GM12878 (cell line): ENCODE measurements at regions not wholly inside any gene's neighbourhood (a gene's known extent, or its start where the extent isn't known, plus 50 kb on each side); places are given as distances from the start of the nearest gene placed in this dataset.

Source experiments
- ATAC-seq: fragments of 200-7000 bp; cut with Tn5 transposase; 3 replicates; pipeline ENCODE4 v1.9.1; 2020; ENCODE audit warnings: mild to moderate bottlenecking, moderate library complexity
- BruUV-seq: library from RNA; stranded (reverse); fragments of 400-500 nt; replicated peaks from 2 replicates; lab custom pipeline; 2021; lab: Mats Ljungman, UMichigan
- CTCF ChIA-PET: fragments of 300-600 bp; sonication (Branson Sonifier 250); formaldehyde crosslinking; extraction: SDS; loops from one replicate; lab custom pipeline; 2021; ENCODE audit warnings: inconsistent platforms; lab: Yijun Ruan, JAX
- POLR2A ChIA-PET: fragments of 350-600 bp; formaldehyde crosslinking; extraction: SDS; loops from one replicate; lab custom pipeline; 2021; ENCODE audit warnings: inconsistent platforms; lab: Charles Lee
- RAD21 ChIA-PET: fragments of 300-600 bp; sonication (Branson Sonifier 250); formaldehyde crosslinking; loops from one replicate; lab custom pipeline; 2023; ENCODE audit warnings: antibody characterized with exemption; ENCODE audit not compliant: unreplicated experiment; lab: Charles Lee
- SMC1A ChIA-PET: fragments of 300-600 bp; sonication (Branson Sonifier 250); formaldehyde crosslinking; loops from one replicate; lab custom pipeline; 2023; ENCODE audit not compliant: unreplicated experiment, uncharacterized antibody; lab: Charles Lee
- DNase-seq: peaks from one replicate; pipeline ENCODE4 v3.0.0-alpha.2; 2011; ENCODE audit warnings: low read depth, low spot score
- FAIRE-seq: peaks from 3 replicates; lab custom pipeline; 2011; peaks lifted over from hg19 to GRCh38; lab: Jason Lieb, UNC
- H2AFZ ChIP-seq: 2 replicates; pipeline ENCODE4 v1.6.0; 2011; ENCODE audit warnings: low read depth, low read length, control low read depth; ENCODE audit not compliant: control insufficient read depth
- H3K27ac ChIP-seq: 2 replicates; pipeline ENCODE4 v1.5.1; 2011; ENCODE audit warnings: control low read depth; ENCODE audit not compliant: control insufficient read depth, insufficient read depth
- H3K27me3 ChIP-seq, 2 experiments: replicated peaks in 1 of 2; 2 replicates each; pipeline versions ENCODE4 v1.6.0 to v1.6.1; 2011; ENCODE audit warnings: low read length in 1 of 2; ENCODE audit not compliant: control insufficient read depth in 2 of 2, insufficient read depth in 2 of 2
- H3K36me3 ChIP-seq, 2 experiments: 2 replicates each; pipeline ENCODE4 v1.5.1; 2011; ENCODE audit warnings: low read length in 1 of 2; ENCODE audit not compliant: control insufficient read depth in 2 of 2, insufficient read depth in 2 of 2
- H3K4me1 ChIP-seq: 2 replicates; pipeline ENCODE4 v1.6.1; 2011; ENCODE audit warnings: mild to moderate bottlenecking, low read length, moderate library complexity, mixed read lengths; ENCODE audit not compliant: control insufficient read depth, insufficient read depth
- H3K4me2 ChIP-seq: 2 replicates; pipeline ENCODE4 v1.6.0; 2011; ENCODE audit warnings: control low read depth; ENCODE audit not compliant: control insufficient read depth, insufficient read depth
- H3K4me3 ChIP-seq: fragments of 200-600 bp; sonication (generic); 2 replicates; pipeline ENCODE4 v1.5.1; 2016
- H3K79me2 ChIP-seq: 2 replicates; pipeline ENCODE4 v1.6.0; 2011; ENCODE audit warnings: low read length; ENCODE audit not compliant: control insufficient read depth, insufficient read depth
- H3K9ac ChIP-seq: 2 replicates; pipeline ENCODE4 v1.8.0; 2011; ENCODE audit warnings: low read length, control low read depth, mixed read lengths; ENCODE audit not compliant: control insufficient read depth, insufficient read depth
- H3K9me3 ChIP-seq: replicated peaks from 3 replicates; pipeline ENCODE4 v1.5.1; 2011; ENCODE audit warnings: mild to moderate bottlenecking, low read length; ENCODE audit not compliant: control insufficient read depth, insufficient read depth
- H4K20me1 ChIP-seq: 2 replicates; pipeline ENCODE4 v1.6.0; 2011; ENCODE audit not compliant: control insufficient read depth, insufficient read depth
- CHD1 ChIP-seq: IDR thresholded peaks from 2 replicates; pipeline ENCODE4 v1.6.1; 2012; ENCODE audit warnings: low read depth, low read length, improper control_type of control experiment
- FOS ChIP-seq: IDR thresholded peaks from 3 replicates; pipeline ENCODE4 v1.6.1; 2011; ENCODE audit warnings: borderline replicate concordance; ENCODE audit not compliant: insufficient read length; ENCODE audit errors: extremely low read depth
- NRF1 ChIP-seq: conservative IDR thresholded peaks from 2 replicates; pipeline ENCODE4 v1.6.1; 2011; ENCODE audit warnings: mild to moderate bottlenecking, low read depth, low read length, improper control_type of control experiment
- PAX5 ChIP-seq: IDR thresholded peaks from 2 replicates; pipeline ENCODE4 v1.6.1; 2011; ENCODE audit warnings: low read depth, low read length, borderline replicate concordance
- WGBS: methylation state at CpG from one replicate; pipeline ENCODE4 v1.1.6; 2016; ENCODE audit warnings: low lambda C conversion rate; ENCODE audit not compliant: insufficient replicate concordance, insufficient coverage; ENCODE audit errors: missing lambda C conversion rate; 5-methylcytosine and 5-hydroxymethylcytosine counted together
- in situ Hi-C: fragments of 300-500 bp; cut with MboI; formaldehyde crosslinking; loops from 9 replicates; pipeline ENCODE4 v1.14.3; 2018; ENCODE audit warnings: mixed read lengths
- intact Hi-C: fragments of 100-400 bp; cut with micrococcal nuclease; formaldehyde crosslinking; loops from one replicate; pipeline ENCODE4 v1.14.2; 2022; ENCODE audit not compliant: unreplicated experiment
- TF ChIP-seq, protein P1 (sequence below): fragments of 150-350 bp; IDR thresholded peaks from 2 replicates; pipeline ENCODE4 v1.6.1; 2014; ENCODE audit warnings: mild to moderate bottlenecking, low read depth, low read length
- TF ChIP-seq, protein P2 (sequence below): IDR thresholded peaks from 2 replicates; pipeline ENCODE4 v1.6.1; 2012; ENCODE audit warnings: low read depth, low read length, improper control_type of control experiment
- TF ChIP-seq, protein P3 (sequence below): fragments of 450-650 bp; IDR thresholded peaks from 2 replicates; pipeline ENCODE4 v1.6.1; 2017; ENCODE audit warnings: borderline replicate concordance

DNA sequence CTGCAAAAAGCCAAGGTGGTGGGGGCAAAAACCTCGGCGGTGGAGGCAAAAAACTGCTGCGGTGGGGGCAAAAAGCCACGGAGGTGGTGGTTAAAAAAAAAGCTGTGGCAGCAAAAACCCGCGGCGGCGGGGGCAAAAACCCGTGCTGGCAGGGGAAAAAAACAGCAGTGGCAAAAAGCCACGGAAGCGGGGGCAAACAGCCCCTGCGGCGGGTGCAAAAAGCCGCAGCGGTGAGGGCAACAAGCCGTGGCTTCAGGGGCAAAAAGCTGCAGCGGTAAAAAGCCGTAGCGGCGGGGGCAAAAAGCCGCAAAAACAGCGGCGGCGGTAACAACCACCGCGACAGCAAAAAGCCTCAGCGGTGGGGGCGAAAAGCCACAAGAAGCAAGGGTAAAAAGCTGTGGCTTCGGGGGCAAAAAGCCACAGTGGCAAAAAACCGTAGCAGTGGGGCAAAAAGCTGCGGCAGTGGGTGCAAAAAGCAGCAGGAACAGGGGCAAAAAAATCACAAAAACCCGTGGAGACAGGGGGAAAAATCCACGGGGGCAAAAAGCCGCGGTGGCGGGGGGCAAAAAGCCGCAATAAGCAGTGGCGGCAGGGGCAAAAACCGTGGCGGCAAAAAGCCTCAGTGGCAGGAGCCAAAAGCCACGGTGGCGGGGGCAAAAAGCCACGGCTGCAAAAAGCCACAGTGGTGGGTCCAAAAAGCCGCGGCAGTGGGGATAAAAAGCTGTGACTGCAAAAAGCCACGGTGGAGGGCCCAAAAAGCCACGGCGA lies 193.7 kb downstream of the SHCBP1 start (continued):
- TF ChIP-seq, protein P1, sequence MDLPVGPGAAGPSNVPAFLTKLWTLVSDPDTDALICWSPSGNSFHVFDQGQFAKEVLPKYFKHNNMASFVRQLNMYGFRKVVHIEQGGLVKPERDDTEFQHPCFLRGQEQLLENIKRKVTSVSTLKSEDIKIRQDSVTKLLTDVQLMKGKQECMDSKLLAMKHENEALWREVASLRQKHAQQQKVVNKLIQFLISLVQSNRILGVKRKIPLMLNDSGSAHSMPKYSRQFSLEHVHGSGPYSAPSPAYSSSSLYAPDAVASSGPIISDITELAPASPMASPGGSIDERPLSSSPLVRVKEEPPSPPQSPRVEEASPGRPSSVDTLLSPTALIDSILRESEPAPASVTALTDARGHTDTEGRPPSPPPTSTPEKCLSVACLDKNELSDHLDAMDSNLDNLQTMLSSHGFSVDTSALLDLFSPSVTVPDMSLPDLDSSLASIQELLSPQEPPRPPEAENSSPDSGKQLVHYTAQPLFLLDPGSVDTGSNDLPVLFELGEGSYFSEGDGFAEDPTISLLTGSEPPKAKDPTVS: no peak
- TF ChIP-seq, protein P2, sequence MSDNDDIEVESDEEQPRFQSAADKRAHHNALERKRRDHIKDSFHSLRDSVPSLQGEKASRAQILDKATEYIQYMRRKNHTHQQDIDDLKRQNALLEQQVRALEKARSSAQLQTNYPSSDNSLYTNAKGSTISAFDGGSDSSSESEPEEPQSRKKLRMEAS: no peak
- TF ChIP-seq CHD1: no peak
- TF ChIP-seq NRF1: no peak
- no peak for TF ChIP-seq PAX5

DNA sequence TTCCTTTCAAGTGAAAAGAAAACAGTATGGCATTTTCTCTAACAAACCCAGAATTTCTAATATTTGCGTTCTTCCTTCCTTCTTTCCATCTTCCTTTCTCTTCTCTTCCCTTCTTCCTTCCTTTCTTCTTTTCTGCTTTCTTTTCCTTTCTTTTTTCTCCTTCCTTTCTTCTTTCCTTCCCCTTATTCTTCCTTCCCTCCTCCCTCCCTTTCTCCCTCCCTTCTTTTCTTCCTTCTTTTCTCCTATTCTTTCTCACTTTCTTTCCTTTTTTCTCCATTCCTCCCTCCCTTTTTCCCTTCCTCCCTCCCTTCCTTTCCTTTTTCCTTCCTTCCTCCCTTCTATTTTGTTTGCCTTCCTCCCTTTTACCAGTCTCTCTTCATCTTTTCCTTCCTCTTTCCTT lies 194.8 kb downstream of the SHCBP1 start:
- Histone ChIP-seq H3K36me3 (no peaks in the 10 kb centered on the region), H3K9me3 (no peaks in the 10 kb centered on the region; the same call in 2 of the 3 replicates), H3K79me2 (no peaks in the 10 kb centered on the region), H4K20me1 (no peaks in the 10 kb centered on the region), H3K4me3 (no peak overlapping the region), H3K9ac (no peak overlapping the region), H3K4me2 (no peak overlapping the region)
- POLR2A ChIA-PET: no interaction called here
- ATAC-seq: no peak
- TF ChIP-seq, protein P3, sequence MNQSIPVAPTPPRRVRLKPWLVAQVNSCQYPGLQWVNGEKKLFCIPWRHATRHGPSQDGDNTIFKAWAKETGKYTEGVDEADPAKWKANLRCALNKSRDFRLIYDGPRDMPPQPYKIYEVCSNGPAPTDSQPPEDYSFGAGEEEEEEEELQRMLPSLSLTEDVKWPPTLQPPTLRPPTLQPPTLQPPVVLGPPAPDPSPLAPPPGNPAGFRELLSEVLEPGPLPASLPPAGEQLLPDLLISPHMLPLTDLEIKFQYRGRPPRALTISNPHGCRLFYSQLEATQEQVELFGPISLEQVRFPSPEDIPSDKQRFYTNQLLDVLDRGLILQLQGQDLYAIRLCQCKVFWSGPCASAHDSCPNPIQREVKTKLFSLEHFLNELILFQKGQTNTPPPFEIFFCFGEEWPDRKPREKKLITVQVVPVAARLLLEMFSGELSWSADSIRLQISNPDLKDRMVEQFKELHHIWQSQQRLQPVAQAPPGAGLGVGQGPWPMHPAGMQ: no peak
- TF ChIP-seq FOS: no peak
- TF ChIP-seq, all 136 proteins: peak for 0
- no peaks in the 10 kb centered on the region for H3K4me1 ChIP-seq
- no TSS peak for BruUV-seq
- ChIA-PET SMC1A (no interaction called here), RAD21 (no interaction called here), CTCF (no interaction called here)
- H3K27ac ChIP-seq: no peak overlapping the region
- 0% methylated on average over 1 of the region's 1 CpG for WGBS
- FAIRE-seq (no peak), DNase-seq (no peak)
- H3K27me3 ChIP-seq: no peaks in the 10 kb centered on the region
- in situ Hi-C loops (no loop called here), intact Hi-C loops (no loop called here)
- H2AFZ ChIP-seq: no peak overlapping the region
